ENCODE measurements at regions not wholly inside any gene's neighbourhood (a gene's known extent, or its start where the extent isn't known, plus 50 kb on each side); places are given as distances from the start of the nearest gene placed in this dataset.

DNA sequence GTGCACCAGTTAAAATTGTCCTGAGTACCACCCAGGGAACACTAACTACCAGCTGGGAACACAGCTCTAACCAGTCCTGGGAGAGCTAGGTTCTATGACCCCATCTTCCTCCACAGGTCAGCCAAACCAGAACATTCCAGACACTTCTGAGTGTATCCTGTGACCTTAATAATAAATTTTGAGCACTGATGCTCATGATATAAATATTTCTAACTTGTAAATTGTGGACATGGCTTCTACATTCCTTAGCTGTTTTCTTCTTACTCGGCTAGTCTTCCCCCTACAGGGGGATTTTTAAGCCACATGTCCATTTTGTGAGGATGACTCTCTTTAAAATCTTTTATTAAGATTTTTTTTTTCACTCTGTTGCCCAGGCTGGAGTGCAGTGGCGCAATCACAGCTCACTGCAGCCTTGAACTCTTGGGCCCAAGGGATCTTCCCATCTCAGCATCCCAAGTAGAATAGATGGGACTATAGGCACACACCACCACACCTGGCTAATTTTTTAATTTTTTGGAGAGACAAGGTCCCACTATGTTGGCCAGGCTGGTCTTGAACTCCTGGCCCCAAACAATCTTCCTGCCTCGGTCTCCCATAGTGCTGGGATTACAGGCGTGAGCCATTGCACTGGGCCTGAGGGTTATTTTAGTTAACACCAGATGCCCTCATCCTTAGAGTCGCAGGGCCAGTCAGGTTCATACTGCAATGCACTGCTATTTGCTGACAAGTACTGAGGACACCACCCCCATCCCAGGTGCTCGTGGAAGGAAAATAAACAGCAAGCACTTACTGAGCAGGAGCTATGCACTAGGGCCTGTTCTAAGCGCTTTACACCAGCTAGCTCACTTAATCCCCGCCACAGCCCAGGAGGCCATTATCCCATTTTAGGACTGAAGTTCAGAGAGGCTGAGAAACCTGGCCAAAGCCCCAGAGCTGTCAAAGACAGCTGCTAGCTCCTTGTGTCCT, 142.6 kb upstream of the NCOR2 start:
- Histone ChIP-seq H3K27me3 (ENCODE audit: control insufficient read depth in 2 of 2, insufficient read depth in 1 of 2, low read length in 1 of 2) (no peaks in the 10 kb centered on the region), H3K4me1 (ENCODE audit: control insufficient read depth in 2 of 2, insufficient read depth in 2 of 2, low read length in 2 of 2) (peaks cover 14 to 23% of the 10 kb centered on the region in 2 donors), H3K36me3 (ENCODE audit: control insufficient read depth in 2 of 2, insufficient read depth in 2 of 2, low read length in 1 of 2) (no peaks in the 10 kb centered on the region), H3K4me3 (ENCODE audit: low read length in 2 of 2) (no peak overlapping the region), H3K9me3 (ENCODE audit: control insufficient read depth in 2 of 2, insufficient read depth in 1 of 2, low read length in 1 of 2) (peaks cover 0 to 10% of the 10 kb centered on the region in 2 donors), H3K27ac (ENCODE audit: low read depth in 1 of 2, low read length in 1 of 2) (no peak overlapping the region)
- 95% methylated on average over 8 of the region's 8 CpGs for WGBS
- no peak for DNase-seq (ENCODE audit: low read depth in 6 of 9, low spot score in 9 of 9)

DNA sequence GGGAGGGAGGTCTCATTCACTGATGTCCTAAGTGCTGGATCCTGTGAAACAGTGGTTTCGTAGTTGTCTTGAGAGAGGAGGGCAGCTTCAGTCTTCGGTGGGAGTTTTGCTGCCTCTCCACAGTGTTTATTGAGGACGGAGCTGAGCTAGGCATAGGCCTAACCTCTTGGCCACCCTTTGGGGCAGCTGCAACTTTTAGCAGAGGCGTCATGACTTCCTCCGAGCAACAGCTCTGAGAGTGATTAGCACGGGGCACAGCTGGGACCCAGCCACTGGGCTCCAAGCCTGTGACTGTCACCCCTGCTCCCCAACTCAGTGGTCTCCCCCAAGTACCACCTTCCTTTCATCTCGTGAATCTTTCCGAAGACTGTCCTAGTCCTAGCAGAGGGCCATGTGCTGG, 139.9 kb upstream of the NCOR2 start:
- DNase-seq (ENCODE audit: low read depth in 6 of 9, low spot score in 9 of 9), result no peak
- no peak overlapping the region for H3K27ac ChIP-seq (ENCODE audit: low read depth in 1 of 2, low read length in 1 of 2)
- no peaks in the 10 kb centered on the region for H3K27me3 ChIP-seq (ENCODE audit: control insufficient read depth in 2 of 2, insufficient read depth in 1 of 2, low read length in 1 of 2)
- no peak overlapping the region for H3K4me3 ChIP-seq (ENCODE audit: low read length in 2 of 2)
- H3K9me3 ChIP-seq (ENCODE audit: control insufficient read depth in 2 of 2, insufficient read depth in 1 of 2, low read length in 1 of 2), result peaks cover 0 to 6% of the 10 kb centered on the region in 2 donors
- 98% methylated on average over 8 of the region's 8 CpGs for WGBS
- peaks cover 0 to 4% of the 10 kb centered on the region in 2 donors for H3K4me1 ChIP-seq (ENCODE audit: control insufficient read depth in 2 of 2, insufficient read depth in 2 of 2, low read length in 2 of 2)
- H3K36me3 ChIP-seq (ENCODE audit: control insufficient read depth in 2 of 2, insufficient read depth in 2 of 2, low read length in 1 of 2), result no peaks in the 10 kb centered on the region

DNA sequence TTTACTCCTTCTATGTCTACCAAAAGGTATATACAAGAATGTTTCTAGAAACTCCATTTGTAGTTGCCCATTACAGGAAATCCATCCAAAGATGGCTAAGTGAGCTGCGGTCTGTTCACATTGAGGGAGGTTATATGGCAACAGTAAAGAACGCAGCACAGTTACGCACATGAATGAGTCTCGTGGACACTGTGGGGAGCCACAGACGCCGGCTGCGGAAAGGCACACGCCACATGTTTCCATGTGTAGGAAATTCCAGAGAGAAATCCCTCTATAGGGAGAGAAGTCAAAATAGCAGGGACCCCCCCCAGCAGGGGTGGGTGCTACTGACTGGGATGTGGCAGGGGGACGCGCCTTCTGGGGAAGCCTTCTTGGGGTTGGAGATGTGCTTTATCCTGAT, 139.0 kb upstream of the NCOR2 start:
- H3K27ac ChIP-seq (ENCODE audit: low read depth in 1 of 2, low read length in 1 of 2), result no peak overlapping the region
- peaks cover 0 to 6% of the 10 kb centered on the region in 2 donors for H3K9me3 ChIP-seq (ENCODE audit: control insufficient read depth in 2 of 2, insufficient read depth in 1 of 2, low read length in 1 of 2)
- DNase-seq (ENCODE audit: low read depth in 6 of 9, low spot score in 9 of 9), result no peak
- no peaks in the 10 kb centered on the region for H3K36me3 ChIP-seq (ENCODE audit: control insufficient read depth in 2 of 2, insufficient read depth in 2 of 2, low read length in 1 of 2)
- no peak overlapping the region for H3K4me3 ChIP-seq (ENCODE audit: low read length in 2 of 2)
- 99% methylated on average over 10 of the region's 10 CpGs for WGBS
- H3K27me3 ChIP-seq (ENCODE audit: control insufficient read depth in 2 of 2, insufficient read depth in 1 of 2, low read length in 1 of 2), result no peaks in the 10 kb centered on the region
- peaks cover 0 to 4% of the 10 kb centered on the region in 2 donors for H3K4me1 ChIP-seq (ENCODE audit: control insufficient read depth in 2 of 2, insufficient read depth in 2 of 2, low read length in 2 of 2)

DNA sequence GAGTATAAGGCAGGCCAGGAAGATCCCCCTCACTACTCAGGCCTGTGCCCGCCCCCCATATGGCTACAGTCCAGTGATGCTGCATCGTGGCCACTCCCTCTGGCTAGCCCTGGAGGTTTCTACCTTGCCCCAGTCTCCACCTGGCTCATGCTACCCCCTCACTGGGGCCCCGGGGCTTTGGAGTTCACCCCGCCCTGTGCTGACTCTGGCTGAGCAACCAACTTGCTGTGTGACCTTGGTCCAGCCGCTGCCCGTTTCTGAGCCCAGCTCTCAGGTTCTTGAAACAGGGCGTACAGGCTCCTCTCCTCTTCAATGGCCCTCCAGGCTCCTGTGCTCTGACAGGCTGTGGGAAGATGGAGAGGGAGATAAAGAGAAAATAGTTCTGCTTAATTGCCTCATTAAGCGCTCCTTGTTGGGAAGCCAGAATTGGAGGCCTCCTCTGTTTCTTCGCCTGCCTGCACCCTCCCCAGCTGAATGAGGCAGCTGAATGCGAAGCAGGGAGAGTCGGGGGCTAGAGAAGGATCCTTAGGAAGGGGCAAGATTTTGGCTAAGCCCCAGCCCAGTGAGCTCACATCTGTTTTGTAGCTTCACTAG, 138.2 kb upstream of the NCOR2 start:
- Histone ChIP-seq H3K4me1 (ENCODE audit: control insufficient read depth in 2 of 2, insufficient read depth in 2 of 2, low read length in 2 of 2) (peaks cover 0 to 4% of the 10 kb centered on the region in 2 donors), H3K36me3 (ENCODE audit: control insufficient read depth in 2 of 2, insufficient read depth in 2 of 2, low read length in 1 of 2) (no peaks in the 10 kb centered on the region), H3K27ac (ENCODE audit: low read depth in 1 of 2, low read length in 1 of 2) (no peak overlapping the region), H3K9me3 (ENCODE audit: control insufficient read depth in 2 of 2, insufficient read depth in 1 of 2, low read length in 1 of 2) (peaks cover 0 to 6% of the 10 kb centered on the region in 2 donors), H3K4me3 (ENCODE audit: low read length in 2 of 2) (no peak overlapping the region), H3K27me3 (ENCODE audit: control insufficient read depth in 2 of 2, insufficient read depth in 1 of 2, low read length in 1 of 2) (no peaks in the 10 kb centered on the region)
- 93% methylated on average over 11 of the region's 11 CpGs for WGBS
- no peak for DNase-seq (ENCODE audit: low read depth in 6 of 9, low spot score in 9 of 9)

DNA sequence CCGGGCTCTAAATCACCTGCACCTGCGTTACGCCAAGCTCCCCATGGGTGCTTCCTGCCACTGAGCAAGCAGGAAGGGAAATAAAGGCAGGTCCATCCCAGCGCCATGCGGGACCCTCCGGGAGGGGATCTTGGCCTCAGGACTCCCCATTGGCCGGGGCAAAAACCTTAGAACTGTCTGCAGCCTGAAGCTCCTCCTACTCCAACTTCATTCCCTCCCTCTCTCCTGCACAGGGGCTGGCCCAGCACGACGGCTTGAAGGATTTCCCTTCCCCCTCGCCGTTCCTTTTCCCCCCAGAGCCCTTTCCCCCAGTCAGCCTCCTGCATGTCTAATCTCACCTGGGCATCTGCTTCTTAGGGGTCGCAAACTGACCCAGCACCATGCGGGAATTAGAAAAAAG, 137.2 kb upstream of the NCOR2 start:
- Histone ChIP-seq H3K27ac (ENCODE audit: low read depth in 1 of 2, low read length in 1 of 2) (no peak overlapping the region), H3K9me3 (ENCODE audit: control insufficient read depth in 2 of 2, insufficient read depth in 1 of 2, low read length in 1 of 2) (peaks cover 0 to 6% of the 10 kb centered on the region in 2 donors), H3K27me3 (ENCODE audit: control insufficient read depth in 2 of 2, insufficient read depth in 1 of 2, low read length in 1 of 2) (no peaks in the 10 kb centered on the region), H3K36me3 (ENCODE audit: control insufficient read depth in 2 of 2, insufficient read depth in 2 of 2, low read length in 1 of 2) (no peaks in the 10 kb centered on the region), H3K4me1 (ENCODE audit: control insufficient read depth in 2 of 2, insufficient read depth in 2 of 2, low read length in 2 of 2) (peaks cover 0 to 4% of the 10 kb centered on the region in 2 donors), H3K4me3 (ENCODE audit: low read length in 2 of 2) (no peak overlapping the region)
- no peak for DNase-seq (ENCODE audit: low read depth in 6 of 9, low spot score in 9 of 9)
- 97% methylated on average over 13 of the region's 13 CpGs for WGBS

DNA sequence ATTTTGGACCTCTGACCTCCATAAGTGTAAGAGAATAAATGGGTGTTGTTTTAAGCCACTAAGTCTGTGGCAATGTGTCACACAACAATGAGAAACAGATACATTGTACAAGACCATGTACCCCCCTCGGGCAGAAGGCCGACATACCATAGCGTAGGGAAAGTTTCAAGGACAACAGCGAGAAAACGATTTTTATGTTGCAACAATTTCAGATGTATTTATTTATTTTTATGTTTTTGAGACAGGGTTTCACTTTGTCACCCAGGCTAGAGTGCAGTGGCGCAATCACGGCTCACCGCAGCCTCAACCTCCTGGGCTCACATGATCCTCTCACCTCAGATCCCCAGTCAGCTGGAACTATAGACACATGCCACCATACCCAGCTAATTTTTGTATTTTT, 136.4 kb upstream of the NCOR2 start:
- Histone ChIP-seq H3K4me3 (ENCODE audit: low read length in 2 of 2) (no peak overlapping the region), H3K27ac (ENCODE audit: low read depth in 1 of 2, low read length in 1 of 2) (no peak overlapping the region), H3K36me3 (ENCODE audit: control insufficient read depth in 2 of 2, insufficient read depth in 2 of 2, low read length in 1 of 2) (no peaks in the 10 kb centered on the region), H3K9me3 (ENCODE audit: control insufficient read depth in 2 of 2, insufficient read depth in 1 of 2, low read length in 1 of 2) (peaks cover 0 to 6% of the 10 kb centered on the region in 2 donors), H3K27me3 (ENCODE audit: control insufficient read depth in 2 of 2, insufficient read depth in 1 of 2, low read length in 1 of 2) (no peaks in the 10 kb centered on the region), H3K4me1 (ENCODE audit: control insufficient read depth in 2 of 2, insufficient read depth in 2 of 2, low read length in 2 of 2) (peaks cover 0 to 4% of the 10 kb centered on the region in 2 donors)
- WGBS, result 97% methylated on average over 8 of the region's 8 CpGs
- no peak for DNase-seq (ENCODE audit: low read depth in 6 of 9, low spot score in 9 of 9)

DNA sequence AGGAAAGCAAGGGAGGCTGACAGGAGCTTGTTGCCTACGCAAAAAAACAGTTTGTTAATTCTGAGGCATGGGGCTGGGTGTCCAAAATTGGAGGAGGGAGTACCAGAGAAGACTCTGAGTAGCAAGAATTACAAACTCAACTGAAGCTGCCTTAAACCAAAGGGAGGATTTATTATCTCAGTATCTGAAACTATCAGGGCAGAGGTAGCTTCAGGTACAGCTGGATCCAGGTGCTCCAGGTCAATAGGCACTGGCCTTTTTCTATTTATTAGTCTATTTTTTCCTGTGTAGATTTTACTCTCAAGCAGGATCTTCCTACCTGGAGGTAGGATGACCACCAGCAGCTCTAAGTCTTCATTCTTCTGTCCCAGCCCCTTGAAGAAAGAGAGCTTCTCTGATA, 135.3 kb upstream of the NCOR2 start:
- Histone ChIP-seq H3K27ac (ENCODE audit: low read depth in 1 of 2, low read length in 1 of 2) (no peak overlapping the region), H3K4me1 (ENCODE audit: control insufficient read depth in 2 of 2, insufficient read depth in 2 of 2, low read length in 2 of 2) (peaks cover 0 to 4% of the 10 kb centered on the region in 2 donors), H3K27me3 (ENCODE audit: control insufficient read depth in 2 of 2, insufficient read depth in 1 of 2, low read length in 1 of 2) (no peaks in the 10 kb centered on the region), H3K36me3 (ENCODE audit: control insufficient read depth in 2 of 2, insufficient read depth in 2 of 2, low read length in 1 of 2) (no peaks in the 10 kb centered on the region), H3K4me3 (ENCODE audit: low read length in 2 of 2) (no peak overlapping the region), H3K9me3 (ENCODE audit: control insufficient read depth in 2 of 2, insufficient read depth in 1 of 2, low read length in 1 of 2) (peaks cover 0 to 4% of the 10 kb centered on the region in 2 donors)
- WGBS, result 100% methylated on average over 1 of the region's 1 CpG
- DNase-seq (ENCODE audit: low read depth in 6 of 9, low spot score in 9 of 9), result no peak

DNA sequence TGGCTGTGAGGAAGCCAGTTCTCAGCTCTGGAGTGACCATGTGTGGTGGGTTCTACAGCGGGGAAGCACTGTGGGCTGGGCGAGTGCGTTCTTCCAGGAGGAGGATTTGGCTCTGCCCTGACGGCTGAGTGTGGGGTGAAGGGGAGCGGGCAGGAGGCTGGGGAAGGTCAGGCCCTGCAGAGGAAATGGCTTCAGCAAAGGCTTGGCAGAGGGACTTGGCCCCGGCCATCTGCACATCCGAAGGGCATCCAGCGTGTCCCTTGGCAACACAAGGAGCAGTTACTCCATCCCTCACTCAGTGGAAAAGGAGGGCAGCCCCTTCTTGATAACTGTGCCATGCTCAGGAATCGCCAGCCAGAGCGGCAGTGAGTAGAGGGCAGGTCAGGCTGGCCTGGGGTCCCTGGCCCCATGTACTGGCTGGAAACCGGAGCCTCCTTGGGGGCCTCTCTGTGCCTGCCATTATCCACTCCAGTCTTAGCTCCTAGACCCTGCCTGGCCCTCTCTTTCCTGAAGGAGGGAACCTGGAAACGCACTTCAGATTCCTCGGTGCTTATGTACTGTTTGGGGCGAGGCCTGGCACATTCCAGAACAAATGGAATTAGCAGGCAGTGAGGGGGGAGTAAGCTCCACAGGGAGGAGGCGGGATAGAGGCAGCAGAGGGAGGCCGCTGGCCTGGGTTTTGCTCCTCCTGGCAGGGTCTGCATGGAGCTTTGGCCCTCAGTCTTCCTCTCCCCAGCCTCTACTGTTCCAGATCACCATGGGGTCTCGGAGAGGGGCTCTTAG, 133.6 kb upstream of the NCOR2 start:
- H3K27ac ChIP-seq (ENCODE audit: low read depth in 1 of 2, low read length in 1 of 2), result no peak overlapping the region
- 96% methylated on average over 17 of the region's 17 CpGs for WGBS
- H3K36me3 ChIP-seq (ENCODE audit: control insufficient read depth in 2 of 2, insufficient read depth in 2 of 2, low read length in 1 of 2), result no peaks in the 10 kb centered on the region
- no peaks in the 10 kb centered on the region for H3K9me3 ChIP-seq (ENCODE audit: control insufficient read depth in 2 of 2, insufficient read depth in 1 of 2, low read length in 1 of 2)
- peaks cover 0 to 4% of the 10 kb centered on the region in 2 donors for H3K4me1 ChIP-seq (ENCODE audit: control insufficient read depth in 2 of 2, insufficient read depth in 2 of 2, low read length in 2 of 2)
- DNase-seq (ENCODE audit: low read depth in 6 of 9, low spot score in 9 of 9), result no peak
- no peak overlapping the region for H3K4me3 ChIP-seq (ENCODE audit: low read length in 2 of 2)
- H3K27me3 ChIP-seq (ENCODE audit: control insufficient read depth in 2 of 2, insufficient read depth in 1 of 2, low read length in 1 of 2), result no peaks in the 10 kb centered on the region

DNA sequence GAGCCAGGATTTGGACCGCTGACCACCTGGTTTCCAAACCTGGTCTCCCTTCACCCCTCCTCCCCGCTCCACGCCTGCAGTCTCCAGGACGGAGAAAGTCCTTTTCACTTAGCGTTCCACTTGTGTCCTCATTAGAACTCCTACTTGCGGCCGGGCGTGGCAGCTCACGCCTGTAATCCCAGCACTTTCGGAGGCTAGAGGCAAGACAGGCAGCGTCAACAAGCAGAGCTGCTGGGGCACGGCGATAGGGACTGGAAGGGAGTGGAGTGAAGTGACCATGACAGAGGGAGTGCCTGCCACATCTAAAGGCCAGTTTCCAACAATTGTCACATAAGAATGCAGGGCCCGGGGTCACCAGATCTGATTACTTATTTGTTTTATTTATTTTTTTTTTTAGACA, 132.5 kb upstream of the NCOR2 start:
- WGBS, result 96% methylated on average over 14 of the region's 14 CpGs
- Histone ChIP-seq H3K27ac (ENCODE audit: low read depth in 1 of 2, low read length in 1 of 2) (no peak overlapping the region), H3K36me3 (ENCODE audit: control insufficient read depth in 2 of 2, insufficient read depth in 2 of 2, low read length in 1 of 2) (no peaks in the 10 kb centered on the region), H3K9me3 (ENCODE audit: control insufficient read depth in 2 of 2, insufficient read depth in 1 of 2, low read length in 1 of 2) (no peaks in the 10 kb centered on the region), H3K27me3 (ENCODE audit: control insufficient read depth in 2 of 2, insufficient read depth in 1 of 2, low read length in 1 of 2) (no peaks in the 10 kb centered on the region), H3K4me3 (ENCODE audit: low read length in 2 of 2) (no peak overlapping the region), H3K4me1 (ENCODE audit: control insufficient read depth in 2 of 2, insufficient read depth in 2 of 2, low read length in 2 of 2) (peaks cover 0 to 5% of the 10 kb centered on the region in 2 donors)
- no peak for DNase-seq (ENCODE audit: low read depth in 6 of 9, low spot score in 9 of 9)

Measured in thymus (tissue), 11 donors.